Endothelial cell of umbilical vein (primary cell): ENCODE measurements at regions not wholly inside any gene's neighbourhood (a gene's known extent, or its start where the extent isn't known, plus 50 kb on each side); places are given as distances from the start of the nearest gene placed in this dataset.

Experiments
- BruUV-seq: library from RNA; stranded (reverse); fragments of 400-500 nt; replicated peaks from 2 replicates; lab custom pipeline; 2021; lab: Mats Ljungman, UMichigan
- CTCF ChIA-PET: fragments of 300-600, 350-600 bp; sonication (Branson Sonifier 250); formaldehyde crosslinking; loops from one replicate; lab custom pipeline; 2021; ENCODE audit warnings: antibody characterized with exemption, inconsistent platforms; lab: Charles Lee
- POLR2A ChIA-PET: fragments of 300-600, 350-600 bp; sonication (Branson Sonifier 250); formaldehyde crosslinking; loops from one replicate; lab custom pipeline; 2021; ENCODE audit warnings: antibody characterized with exemption, inconsistent platforms; lab: Charles Lee
- DNase-seq: peaks from one replicate; pipeline ENCODE4 v3.0.0-alpha.2; 2011; ENCODE audit warnings: low read depth, low spot score
- FAIRE-seq: peaks from 2 replicates; lab custom pipeline; 2011; peaks lifted over from hg19 to GRCh38; lab: Jason Lieb, UNC
- H2AFZ ChIP-seq: 2 replicates; pipeline ENCODE4 v1.6.0; 2012; ENCODE audit warnings: low read depth, low read length, control low read depth, inconsistent platforms
- H3K27ac ChIP-seq: 2 replicates; pipeline ENCODE4 v1.5.1; 2011; ENCODE audit warnings: low read depth, mild to moderate bottlenecking, control low read depth, low read length, moderate library complexity; ENCODE audit not compliant: insufficient read depth
- H3K27me3 ChIP-seq, 2 experiments: 2 replicates each; pipeline versions ENCODE4 v1.6.0 to v1.6.1; 2011; ENCODE audit warnings: low read length in 2 of 2, mixed read lengths in 1 of 2; ENCODE audit not compliant: control insufficient read depth in 2 of 2, insufficient read depth in 2 of 2
- H3K36me3 ChIP-seq, 2 experiments: 2 replicates in 1 of 2; 3 replicates in 1 of 2; pipeline ENCODE4 v1.5.1; 2011; ENCODE audit warnings: low read length in 2 of 2, mild to moderate bottlenecking in 1 of 2, moderate library complexity in 1 of 2; ENCODE audit not compliant: control insufficient read depth in 2 of 2, insufficient read depth in 2 of 2; ENCODE audit errors: extremely low read depth in 1 of 2
- H3K4me1 ChIP-seq: 3 replicates; pipeline ENCODE4 v1.5.1; 2011; ENCODE audit warnings: mild to moderate bottlenecking, low read length; ENCODE audit not compliant: control insufficient read depth, insufficient read depth; ENCODE audit errors: extremely low read depth
- H3K4me2 ChIP-seq: 2 replicates; pipeline ENCODE4 v1.6.1; 2011; ENCODE audit warnings: low read length, control low read depth, mixed read lengths; ENCODE audit not compliant: insufficient read depth
- H3K4me3 ChIP-seq, 3 experiments: fragments of 200-600 bp in 1 of 3; sonication (generic), shearing (Covaris generic) in 1 of 3; replicated peaks in 1 of 3; 2 replicates each; pipeline ENCODE4 v1.5.1; 2011 to 2016; ENCODE audit warnings: control low read depth in 3 of 3, low read length in 3 of 3, mild to moderate bottlenecking in 2 of 3, inconsistent platforms in 1 of 3, low read depth in 1 of 3, moderate library complexity in 1 of 3; ENCODE audit not compliant: insufficient read depth in 1 of 3
- H3K79me2 ChIP-seq: 2 replicates; pipeline ENCODE4 v1.6.0; 2012; ENCODE audit warnings: low read length, inconsistent platforms; ENCODE audit not compliant: control insufficient read depth, insufficient read depth
- H3K9ac ChIP-seq: replicated peaks from 2 replicates; pipeline ENCODE3; 2011; ENCODE audit warnings: low read length, control low read depth; ENCODE audit not compliant: insufficient read depth; ENCODE audit errors: extremely low read depth
- H3K9me1 ChIP-seq: replicated peaks from 3 replicates; pipeline ENCODE4 v1.6.0; 2011; ENCODE audit warnings: mild to moderate bottlenecking, low read length; ENCODE audit not compliant: control insufficient read depth, insufficient read depth; ENCODE audit errors: extremely low read depth
- H3K9me3 ChIP-seq: replicated peaks from 2 replicates; pipeline ENCODE4 v1.5.1; 2012; ENCODE audit warnings: low read length, inconsistent platforms; ENCODE audit not compliant: control insufficient read depth, insufficient read depth
- H4K20me1 ChIP-seq: replicated peaks from 2 replicates; pipeline ENCODE3; 2011; ENCODE audit warnings: mild to moderate bottlenecking, low read length; ENCODE audit not compliant: control insufficient read depth, insufficient read depth; ENCODE audit errors: extremely low read depth
- EZH2 ChIP-seq: IDR thresholded peaks from 2 replicates; pipeline ENCODE4 v1.6.1; 2012; ENCODE audit warnings: borderline replicate concordance, low read depth, mild to moderate bottlenecking, moderate library complexity, low read length, inconsistent platforms; ENCODE audit not compliant: severe bottlenecking
- FOS ChIP-seq: IDR thresholded peaks from 2 replicates; pipeline ENCODE4 v1.6.1; 2011; ENCODE audit warnings: mild to moderate bottlenecking, low read length, moderate library complexity, borderline replicate concordance; ENCODE audit not compliant: insufficient read depth
- GATA2 ChIP-seq: IDR thresholded peaks from 2 replicates; pipeline ENCODE4 v1.7.0; 2011; ENCODE audit warnings: low read depth, mild to moderate bottlenecking, moderate library complexity, mixed read lengths, low read length; ENCODE audit not compliant: insufficient read length, insufficient read depth
- JUN ChIP-seq: IDR thresholded peaks from 2 replicates; pipeline ENCODE4 v1.6.1; 2011; ENCODE audit warnings: borderline replicate concordance, low read depth; ENCODE audit not compliant: insufficient read length, insufficient read depth
- MAX ChIP-seq: IDR thresholded peaks from 2 replicates; pipeline ENCODE4 v1.6.1; 2011; ENCODE audit not compliant: insufficient read depth, insufficient read length
- MYC ChIP-seq: IDR thresholded peaks from one replicate; pipeline ENCODE4 v1.6.1; 2011; ENCODE audit warnings: mild to moderate bottlenecking, low read depth, low read length
- POLR2A ChIP-seq: IDR thresholded peaks from 2 replicates; pipeline ENCODE4 v1.6.1; 2012; ENCODE audit warnings: low read depth, mild to moderate bottlenecking, control low read depth, low read length
- POLR2AphosphoS5 ChIP-seq: IDR thresholded peaks from 2 replicates; pipeline ENCODE4 v1.6.1; 2012; ENCODE audit warnings: low read depth, mild to moderate bottlenecking, control low read depth, low read length, moderate library complexity; ENCODE audit not compliant: insufficient read depth
- dilution Hi-C: fragments of 300-500 bp; cut with MboI; formaldehyde crosslinking; loops from one replicate; pipeline ENCODE4 v1.15.0; 2019; ENCODE audit warnings: low sequenced_read_pairs; ENCODE audit not compliant: extremely low pct_ligation_motif_present
- intact Hi-C: fragments of 100-400 bp; cut with micrococcal nuclease; formaldehyde crosslinking; loops from one replicate; pipeline ENCODE4 v1.10.0; 2022
- TF ChIP-seq, protein P1 (sequence below), 2 donors: IDR thresholded peaks; 1 replicate in 1 of 2; 2 replicates in 1 of 2; pipeline ENCODE4 v1.5.1; 2011; ENCODE audit warnings: low read length in 2 of 2, mild to moderate bottlenecking in 2 of 2, moderate library complexity in 2 of 2, control low read depth in 1 of 2, inconsistent platforms in 1 of 2, low read depth in 1 of 2; ENCODE audit not compliant: insufficient read depth in 1 of 2; ENCODE audit errors: extremely low read depth in 1 of 2

DNA sequence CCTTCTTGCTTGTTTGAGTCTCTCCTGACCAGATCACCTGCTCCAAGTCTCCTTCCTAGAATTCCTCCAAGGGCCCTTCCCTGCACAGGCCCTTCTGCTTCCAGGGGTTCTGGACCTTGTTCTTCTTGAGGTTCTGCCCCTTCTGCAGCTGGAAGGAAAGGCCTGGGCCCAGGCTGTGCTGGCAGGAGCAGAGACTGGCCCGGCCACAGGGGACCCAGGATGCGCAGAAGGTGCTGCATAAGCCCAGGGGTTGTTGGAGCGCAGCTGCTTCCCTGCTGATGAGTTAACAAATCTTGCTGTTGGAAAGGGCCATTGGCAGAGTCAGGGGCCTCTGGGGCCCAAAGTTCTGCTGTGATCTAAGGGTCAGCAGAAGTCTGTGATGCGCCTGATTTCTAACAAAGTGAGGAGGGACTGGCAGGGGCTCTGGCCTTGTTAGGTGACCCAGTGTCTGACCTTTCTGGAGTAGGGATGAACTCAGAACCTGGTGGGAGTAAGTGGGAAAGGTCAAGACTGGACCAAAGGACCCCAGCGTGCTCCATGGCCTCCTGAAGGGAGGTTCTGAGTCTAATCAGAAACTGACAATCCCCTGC lies 509.8 kb downstream of the PTPRU start:
- Histone ChIP-seq H3K79me2 (no peaks in the 10 kb centered on the region), H3K27ac (no peak overlapping the region), H3K9me3 (no peaks in the 10 kb centered on the region), H3K9ac (no peak overlapping the region), H4K20me1 (no peaks in the 10 kb centered on the region), H3K4me2 (no peak overlapping the region), H2AFZ (no peak overlapping the region), H3K27me3 (no peaks in the 10 kb centered on the region), H3K4me3 (no peak overlapping the region), H3K36me3 (no peaks in the 10 kb centered on the region), H3K9me1 (no peaks in the 10 kb centered on the region), H3K4me1 (no peaks in the 10 kb centered on the region)
- ChIA-PET CTCF (no interaction called here), POLR2A (no interaction called here)
- FAIRE-seq (no peak), DNase-seq (no peak)
- dilution Hi-C loops (no loop called here), intact Hi-C loops (no loop called here)
- TF ChIP-seq POLR2AphosphoS5 (no peak), MYC (no peak), GATA2 (no peak), FOS (no peak), JUN (no peak), MAX (no peak), EZH2 (no peak), POLR2A (no peak)
- TF ChIP-seq, protein P1, sequence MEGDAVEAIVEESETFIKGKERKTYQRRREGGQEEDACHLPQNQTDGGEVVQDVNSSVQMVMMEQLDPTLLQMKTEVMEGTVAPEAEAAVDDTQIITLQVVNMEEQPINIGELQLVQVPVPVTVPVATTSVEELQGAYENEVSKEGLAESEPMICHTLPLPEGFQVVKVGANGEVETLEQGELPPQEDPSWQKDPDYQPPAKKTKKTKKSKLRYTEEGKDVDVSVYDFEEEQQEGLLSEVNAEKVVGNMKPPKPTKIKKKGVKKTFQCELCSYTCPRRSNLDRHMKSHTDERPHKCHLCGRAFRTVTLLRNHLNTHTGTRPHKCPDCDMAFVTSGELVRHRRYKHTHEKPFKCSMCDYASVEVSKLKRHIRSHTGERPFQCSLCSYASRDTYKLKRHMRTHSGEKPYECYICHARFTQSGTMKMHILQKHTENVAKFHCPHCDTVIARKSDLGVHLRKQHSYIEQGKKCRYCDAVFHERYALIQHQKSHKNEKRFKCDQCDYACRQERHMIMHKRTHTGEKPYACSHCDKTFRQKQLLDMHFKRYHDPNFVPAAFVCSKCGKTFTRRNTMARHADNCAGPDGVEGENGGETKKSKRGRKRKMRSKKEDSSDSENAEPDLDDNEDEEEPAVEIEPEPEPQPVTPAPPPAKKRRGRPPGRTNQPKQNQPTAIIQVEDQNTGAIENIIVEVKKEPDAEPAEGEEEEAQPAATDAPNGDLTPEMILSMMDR (IDR thresholded peaks at IDR 0.05; ENCODE audit: extremely low read depth in 1 of 2, insufficient read depth in 1 of 2, low read depth in 1 of 2, low read length in 2 of 2): no peak
- BruUV-seq: no TSS peak
